HG02571 (cell line): ENCODE measurements at regions not wholly inside any gene's neighbourhood (a gene's known extent, or its start where the extent isn't known, plus 50 kb on each side); places are given as distances from the start of the nearest gene placed in this dataset.

ENCODE experiments used
- ATAC-seq: cut with Tn5 transposase; IDR thresholded peaks from one replicate; pipeline ENCODE4 v1.9.1; 2021; ENCODE audit warnings: mild to moderate bottlenecking, moderate library complexity; ENCODE audit not compliant: unreplicated experiment

- no peak for ATAC-seq
Observed at GRCh38 chr9:18208166-18209059, 265.5 kb upstream of the ADAMTSL1 start.

GRCh38 chr9:18215626-18216025 lies 258.3 kb upstream of the ADAMTSL1 start:
- ATAC-seq, result no peak

- no peak for ATAC-seq
Observed at GRCh38 chr9:18216376-18216775, 257.6 kb upstream of the ADAMTSL1 start.

- ATAC-seq, result no peak
Observed at GRCh38 chr9:18228101-18228500, 245.9 kb upstream of the ADAMTSL1 start.

GRCh38 chr9:18229992-18230676 lies 243.8 kb upstream of the ADAMTSL1 start:
- no peak for ATAC-seq

GRCh38 chr9:18233311-18233710 lies 240.6 kb upstream of the ADAMTSL1 start:
- ATAC-seq, result no peak

- ATAC-seq, result no peak
Observed at GRCh38 chr9:18233776-18234445, 240.0 kb upstream of the ADAMTSL1 start.

- ATAC-seq, result no peak
Observed at GRCh38 chr9:18235181-18235908, 238.6 kb upstream of the ADAMTSL1 start.

- no peak for ATAC-seq
Observed at GRCh38 chr9:18236336-18236735, 237.6 kb upstream of the ADAMTSL1 start.

- ATAC-seq, result no peak
Observed at GRCh38 chr9:18237776-18238175, 236.2 kb upstream of the ADAMTSL1 start.

- ATAC-seq, result no peak
Observed at GRCh38 chr9:18238254-18238653, 235.7 kb upstream of the ADAMTSL1 start.

GRCh38 chr9:18238752-18239447 lies 235.1 kb upstream of the ADAMTSL1 start:
- ATAC-seq, result no peak

- no peak for ATAC-seq
Observed at GRCh38 chr9:18240213-18240612, 233.7 kb upstream of the ADAMTSL1 start.

GRCh38 chr9:18245911-18246310 lies 228.0 kb upstream of the ADAMTSL1 start:
- no peak for ATAC-seq

GRCh38 chr9:18250053-18250452 lies 223.9 kb upstream of the ADAMTSL1 start:
- no peak for ATAC-seq

GRCh38 chr9:18253950-18254349 lies 220.0 kb upstream of the ADAMTSL1 start:
- no peak for ATAC-seq

- peak; percentile 93 for ATAC-seq
Observed at GRCh38 chr9:18255158-18255629, 218.8 kb upstream of the ADAMTSL1 start.

GRCh38 chr9:18255747-18256146 lies 218.2 kb upstream of the ADAMTSL1 start:
- no peak for ATAC-seq

GRCh38 chr9:18256568-18256967 lies 217.4 kb upstream of the ADAMTSL1 start:
- ATAC-seq, result no peak

- ATAC-seq, result no peak
Observed at GRCh38 chr9:18260521-18260920, 213.4 kb upstream of the ADAMTSL1 start.
